Right cardiac atrium (tissue), 5 donors: ENCODE measurements at regions not wholly inside any gene's neighbourhood (a gene's known extent, or its start where the extent isn't known, plus 50 kb on each side); places are given as distances from the start of the nearest gene placed in this dataset.

Experiments
- ATAC-seq, 2 donors: fragments of 200-7000 bp; cut with Tn5 transposase; one replicate each; pipeline versions ENCODE4 v1.8.0 to v1.9.1; 2020; ENCODE audit warnings: moderate library complexity in 2 of 2, mild to moderate bottlenecking in 1 of 2
- DNase-seq, 3 donors: peaks; one replicate each; pipeline ENCODE4 v3.0.0-alpha.2; 2020
- H3K27ac ChIP-seq: one replicate; pipeline ENCODE4 v1.5.1; 2013; ENCODE audit warnings: mild to moderate bottlenecking, low read length, control low read depth, moderate library complexity
- H3K27me3 ChIP-seq: one replicate; pipeline ENCODE4 v1.6.1; 2013; ENCODE audit not compliant: control insufficient read depth, insufficient read depth
- H3K4me1 ChIP-seq: one replicate; pipeline ENCODE4 v1.6.1; 2013; ENCODE audit warnings: low read length; ENCODE audit not compliant: control insufficient read depth, insufficient read depth
- H3K4me3 ChIP-seq: one replicate; pipeline ENCODE4 v1.5.1; 2013; ENCODE audit warnings: low read length, control low read depth
- H3K9me3 ChIP-seq: one replicate; pipeline ENCODE4 v1.6.1; 2013; ENCODE audit warnings: low read length; ENCODE audit not compliant: control insufficient read depth
- WGBS: extraction: QIAGEN DNeasy Blood & Tissue Kit; methylation state at CpG from one replicate; pipeline ENCODE4 v1.1.7; 2013; 5-methylcytosine and 5-hydroxymethylcytosine counted together
- intact Hi-C, 4 donors: fragments of 100-400 bp; cut with DNase I; formaldehyde crosslinking; loops; one replicate each; pipeline versions ENCODE4 v1.11.0 to v1.14.0; 2022 to 2023
- donor health status: healthy with polysubstance abuse.
- donor health status: DM: no; HTN: yes; CAD: no.
- donor health status: DM: no; HTN: no; CAD: no.
- donor health status: DM: no; HTN: yes; CAD: no; lungs with severe emphysema.
- donor health status: DM: yes; HTN: yes; CAD: no.

DNA sequence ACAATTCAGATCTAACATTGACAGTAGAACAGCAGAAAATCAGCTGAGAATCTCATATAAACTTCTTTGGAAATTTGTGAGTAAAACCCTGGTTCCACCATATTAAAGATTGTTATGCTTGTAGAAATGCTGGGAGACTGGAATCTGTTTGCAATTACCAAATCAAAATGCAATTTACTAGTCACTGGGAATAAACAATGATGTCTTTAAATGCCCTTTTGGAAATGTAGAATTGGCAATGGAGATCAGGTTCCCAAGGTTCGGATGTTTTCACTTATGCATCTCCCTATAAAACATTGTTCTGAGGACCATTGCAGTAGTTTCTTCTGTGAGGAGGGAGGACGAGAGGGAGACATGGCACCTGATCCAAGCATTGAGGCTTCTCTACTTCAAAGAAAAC lies 384.4 kb downstream of the TMEM167A start:
- DNase-seq, result no peak
- 86% methylated on average over 2 of the region's 2 CpGs for whole genome bisulfite sequencing
- Histone ChIP-seq H3K27me3 (no peaks in the 10 kb centered on the region), H3K27ac (no peak overlapping the region), H3K4me1 (no peaks in the 10 kb centered on the region), H3K4me3 (no peak overlapping the region), H3K9me3 (no peaks in the 10 kb centered on the region)
- ATAC-seq, result no peak
- intact Hi-C loops, result no loop called here

- Histone ChIP-seq H3K27ac (no peak overlapping the region), H3K27me3 (no peaks in the 10 kb centered on the region), H3K4me3 (no peak overlapping the region), H3K4me1 (no peaks in the 10 kb centered on the region), H3K9me3 (no peaks in the 10 kb centered on the region)
- ATAC-seq (peak in 1 of 2 donors; percentile 57), DNase-seq (no peak)
- WGBS, result 77% methylated on average over 2 of the region's 2 CpGs
- intact Hi-C loops, result no loop called here
Observed at GRCh38 chr5:82684659-82685058, 392.5 kb downstream of the TMEM167A start.

GRCh38 chr5:82684165-82684564 lies 393.0 kb downstream of the TMEM167A start:
- no peak overlapping the region for H3K27ac ChIP-seq
- H3K4me1 ChIP-seq, result no peaks in the 10 kb centered on the region
- no peaks in the 10 kb centered on the region for H3K9me3 ChIP-seq
- ATAC-seq, result peak; percentile 31 to 71
- DNase-seq, result peak in 2 of 3 donors; percentile 22 to 50
- H3K27me3 ChIP-seq, result no peaks in the 10 kb centered on the region
- 42% methylated on average over 2 of the region's 2 CpGs for WGBS
- intact Hi-C loops, result no loop called here
- no peak overlapping the region for H3K4me3 ChIP-seq

- no peak for ATAC-seq
- H3K4me3 ChIP-seq, result no peak overlapping the region
- intact Hi-C loops, result no loop called here
- WGBS, result 65% methylated on average over 4 of the region's 4 CpGs
- H3K4me1 ChIP-seq, result no peaks in the 10 kb centered on the region
- DNase-seq, result no peak
- no peak overlapping the region for H3K27ac ChIP-seq
- no peaks in the 10 kb centered on the region for H3K9me3 ChIP-seq
- H3K27me3 ChIP-seq, result no peaks in the 10 kb centered on the region
Observed at GRCh38 chr5:82679660-82680059, 397.5 kb downstream of the TMEM167A start.

DNA sequence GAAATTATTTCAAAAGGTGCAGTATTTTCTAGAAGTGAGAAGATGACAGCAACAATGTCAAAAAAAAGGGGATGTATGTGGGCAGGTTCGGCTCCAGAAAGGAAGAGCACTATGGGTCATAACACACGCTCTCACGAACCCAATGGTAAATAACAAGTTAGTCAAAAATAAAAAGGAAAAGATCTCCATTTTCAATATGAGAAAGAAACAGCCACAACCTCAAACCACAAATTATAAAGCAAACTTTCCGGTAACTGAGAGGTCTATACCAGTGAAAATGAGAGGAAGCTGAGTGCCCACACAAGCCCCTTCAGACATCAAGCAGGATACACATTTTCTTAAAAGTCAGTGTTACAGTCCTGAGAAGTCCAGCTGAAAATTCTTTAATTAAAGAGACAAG lies 398.5 kb upstream of the RPS23 start:
- no peaks in the 10 kb centered on the region for H3K4me1 ChIP-seq
- WGBS, result 79% methylated on average over 4 of the region's 4 CpGs
- H3K4me3 ChIP-seq, result no peak overlapping the region
- ATAC-seq, result no peak
- no peak for DNase-seq
- H3K27me3 ChIP-seq, result no peaks in the 10 kb centered on the region
- intact Hi-C loops, result no loop called here
- no peaks in the 10 kb centered on the region for H3K9me3 ChIP-seq
- H3K27ac ChIP-seq, result no peak overlapping the region

GRCh38 chr5:82674671-82675070 lies 396.5 kb upstream of the RPS23 start:
- ATAC-seq, result no peak
- Histone ChIP-seq H3K27ac (no peak overlapping the region), H3K4me1 (no peaks in the 10 kb centered on the region), H3K9me3 (no peaks in the 10 kb centered on the region), H3K4me3 (no peak overlapping the region), H3K27me3 (no peaks in the 10 kb centered on the region)
- intact Hi-C loops, result no loop called here
- 84% methylated on average over 1 of the region's 1 CpG for WGBS
- no peak for DNase-seq

DNA sequence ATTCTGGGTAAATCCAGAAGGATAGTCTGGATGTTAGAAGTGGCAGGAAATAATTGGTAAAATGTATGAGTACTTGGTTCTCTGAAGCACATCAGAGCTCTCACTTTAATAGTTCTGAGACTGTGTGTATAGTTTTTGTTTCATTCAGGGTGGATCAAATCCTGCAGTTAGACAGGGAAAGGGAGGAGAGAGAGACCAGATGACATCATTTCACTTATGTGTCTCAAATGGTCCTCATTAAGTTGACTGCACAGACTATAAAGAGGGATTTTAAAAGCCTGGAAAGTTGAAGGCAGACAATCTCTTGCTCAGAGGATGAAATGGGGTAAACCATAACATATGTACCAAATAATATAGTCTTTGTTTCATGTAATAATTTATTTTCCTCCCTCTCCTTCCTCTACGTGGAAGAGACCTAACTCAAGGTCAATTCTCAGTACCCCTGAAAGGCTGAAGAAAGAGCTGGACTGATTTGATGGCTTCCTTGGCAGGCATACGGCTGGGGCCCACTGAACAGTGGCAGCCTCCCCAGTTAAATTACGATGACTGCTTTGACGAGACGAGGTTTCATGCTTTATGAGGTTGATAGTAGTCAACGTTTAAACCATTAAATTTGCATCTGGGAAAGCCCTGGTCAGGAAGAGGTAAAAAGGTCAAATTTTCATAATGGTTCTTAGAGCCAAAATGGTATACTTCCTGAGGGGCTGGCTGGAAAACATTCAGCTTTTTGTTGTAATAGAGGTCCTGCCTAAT lies 395.1 kb upstream of the RPS23 start:
- H3K27me3 ChIP-seq, result no peaks in the 10 kb centered on the region
- H3K9me3 ChIP-seq, result no peaks in the 10 kb centered on the region
- ATAC-seq (no peak), DNase-seq (no peak)
- no peaks in the 10 kb centered on the region for H3K4me1 ChIP-seq
- WGBS, result 68% methylated on average over 6 of the region's 6 CpGs
- H3K27ac ChIP-seq, result no peak overlapping the region
- intact Hi-C loops, result no loop called here
- H3K4me3 ChIP-seq, result no peak overlapping the region

- Histone ChIP-seq H3K4me1 (no peaks in the 10 kb centered on the region), H3K9me3 (no peaks in the 10 kb centered on the region), H3K4me3 (no peak overlapping the region), H3K27ac (no peak overlapping the region), H3K27me3 (no peaks in the 10 kb centered on the region)
- DNase-seq (no peak), ATAC-seq (no peak)
- intact Hi-C loops, result no loop called here
- 88% methylated on average over 3 of the region's 3 CpGs for WGBS
Observed at GRCh38 chr5:82670692-82671091, 392.5 kb upstream of the RPS23 start.

DNA sequence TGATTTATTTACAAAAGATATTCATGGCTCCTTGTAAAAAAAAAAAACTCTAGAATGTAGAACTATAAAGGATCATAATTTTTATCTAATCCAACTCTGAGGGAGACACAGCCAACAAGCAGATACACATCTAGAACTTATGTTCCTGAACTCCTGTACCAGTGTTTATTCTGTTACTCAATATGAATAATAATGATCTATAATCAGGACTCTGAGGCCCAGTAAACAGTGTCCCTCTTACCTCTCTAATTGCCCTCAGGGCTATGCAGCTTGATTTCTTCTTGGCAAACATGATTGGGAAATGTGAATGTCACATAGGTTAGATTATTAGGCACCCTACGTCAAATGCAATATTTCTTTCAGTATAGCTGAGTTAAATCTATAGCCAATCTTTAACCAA lies 391.6 kb upstream of the RPS23 start:
- H3K27me3 ChIP-seq, result no peaks in the 10 kb centered on the region
- 94% methylated on average over 1 of the region's 1 CpG for whole genome bisulfite sequencing
- H3K4me3 ChIP-seq, result no peak overlapping the region
- ATAC-seq, result no peak
- no peaks in the 10 kb centered on the region for H3K4me1 ChIP-seq
- no peaks in the 10 kb centered on the region for H3K9me3 ChIP-seq
- intact Hi-C loops, result no loop called here
- H3K27ac ChIP-seq, result no peak overlapping the region
- DNase-seq, result no peak

DNA sequence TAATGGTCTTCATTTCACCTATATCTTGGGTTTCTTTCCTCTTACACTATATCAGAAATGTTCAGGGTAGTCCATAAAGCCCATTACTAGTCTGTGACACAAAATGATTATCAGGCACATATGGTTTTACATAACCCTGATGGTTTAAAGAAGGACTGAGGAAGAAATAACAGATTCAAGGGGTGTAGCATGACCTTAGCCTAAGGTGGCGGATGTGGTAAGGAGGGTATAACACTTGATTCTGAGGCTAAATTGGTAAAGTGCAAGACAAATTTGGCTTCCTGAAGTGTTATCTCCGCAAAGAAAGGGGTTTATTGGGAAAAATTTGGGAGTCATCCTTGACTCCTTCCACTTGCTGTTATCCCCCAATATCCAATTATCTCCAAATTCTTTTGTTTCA lies 388.2 kb upstream of the RPS23 start:
- WGBS, result 98% methylated on average over 2 of the region's 2 CpGs
- Histone ChIP-seq H3K9me3 (no peaks in the 10 kb centered on the region), H3K27me3 (no peaks in the 10 kb centered on the region), H3K4me3 (no peak overlapping the region), H3K4me1 (no peaks in the 10 kb centered on the region), H3K27ac (no peak overlapping the region)
- intact Hi-C loops, result no loop called here
- no peak for DNase-seq
- ATAC-seq, result no peak

- DNase-seq, result no peak
- no peak for ATAC-seq
- 75% methylated on average over 3 of the region's 3 CpGs for WGBS
- intact Hi-C loops, result no loop called here
- Histone ChIP-seq H3K9me3 (no peaks in the 10 kb centered on the region), H3K27me3 (no peaks in the 10 kb centered on the region), H3K4me3 (no peak overlapping the region), H3K27ac (no peak overlapping the region), H3K4me1 (no peaks in the 10 kb centered on the region)
Observed at GRCh38 chr5:82664732-82665131, 386.6 kb upstream of the RPS23 start.

- Histone ChIP-seq H3K4me1 (no peaks in the 10 kb centered on the region), H3K9me3 (no peaks in the 10 kb centered on the region), H3K27me3 (no peaks in the 10 kb centered on the region), H3K27ac (no peak overlapping the region), H3K4me3 (no peak overlapping the region)
- no peak for ATAC-seq
- intact Hi-C loops, result no loop called here
- no peak for DNase-seq
- WGBS, result 72% methylated on average over 4 of the region's 4 CpGs
Observed at GRCh38 chr5:82663225-82663624, 385.1 kb upstream of the RPS23 start.
